Uterus (tissue), 3 donors: ENCODE measurements at regions not wholly inside any gene's neighbourhood (a gene's known extent, or its start where the extent isn't known, plus 50 kb on each side); places are given as distances from the start of the nearest gene placed in this dataset.

ENCODE experiments used
- DNase-seq, 2 donors: peaks; one replicate each; pipeline ENCODE4 v3.0.0-alpha.2; 2019 to 2020
- H3K27ac ChIP-seq, 2 donors: fragments of 200-600 bp; sonication (generic); 1 replicate in 1 of 2; 2 replicates in 1 of 2; pipeline ENCODE4 v1.5.1; 2016 to 2018
- H3K27me3 ChIP-seq, 2 donors: fragments of 200-600 bp; sonication (generic); one replicate each; pipeline ENCODE4 v1.5.1; 2018 to 2019; ENCODE audit warnings: control low read depth in 1 of 2
- H3K36me3 ChIP-seq, 2 donors: fragments of 200-600 bp; sonication (generic); one replicate each; pipeline ENCODE4 v1.5.1; 2019; ENCODE audit warnings: control low read depth in 1 of 2
- H3K4me1 ChIP-seq, 2 donors: fragments of 200-600 bp; sonication (generic); one replicate each; pipeline ENCODE4 v1.5.1; 2018 to 2019; ENCODE audit warnings: control low read depth in 1 of 2
- H3K4me3 ChIP-seq, 2 donors: fragments of 200-600 bp; sonication (generic); 1 replicate in 1 of 2; 2 replicates in 1 of 2; pipeline ENCODE4 v1.5.1; 2018 to 2019; ENCODE audit warnings: mild to moderate bottlenecking in 1 of 2
- H3K9me3 ChIP-seq, 2 donors: fragments of 200-600 bp; sonication (generic); one replicate each; pipeline ENCODE4 v1.5.1; 2019; ENCODE audit warnings: control low read depth in 1 of 2
- POLR2A ChIP-seq, 2 donors: fragments of 450-650 bp; IDR thresholded peaks; one replicate each; pipeline ENCODE4 v1.6.1; 2016; ENCODE audit warnings: antibody characterized with exemption in 2 of 2, mild to moderate bottlenecking in 1 of 2, moderate library complexity in 1 of 2
- intact Hi-C: fragments of 100-400 bp; cut with DNase I; formaldehyde crosslinking; loops from one replicate; pipeline ENCODE4 v1.15.1; 2023; ENCODE audit warnings: low total_unique reads
- TF ChIP-seq, protein P1 (sequence below), 4 experiments: fragments of 200-600 bp in 2 of 4; fragments of 450-650 bp in 2 of 4; sonication (generic) in 2 of 4; IDR thresholded peaks; one replicate each; pipeline ENCODE4 v1.5.1; 2016 to 2019; ENCODE audit warnings: antibody characterized with exemption in 4 of 4, mild to moderate bottlenecking in 2 of 4, moderate library complexity in 1 of 4
- donor health status: DM: yes; HTN: yes; CAD: no.

DNA sequence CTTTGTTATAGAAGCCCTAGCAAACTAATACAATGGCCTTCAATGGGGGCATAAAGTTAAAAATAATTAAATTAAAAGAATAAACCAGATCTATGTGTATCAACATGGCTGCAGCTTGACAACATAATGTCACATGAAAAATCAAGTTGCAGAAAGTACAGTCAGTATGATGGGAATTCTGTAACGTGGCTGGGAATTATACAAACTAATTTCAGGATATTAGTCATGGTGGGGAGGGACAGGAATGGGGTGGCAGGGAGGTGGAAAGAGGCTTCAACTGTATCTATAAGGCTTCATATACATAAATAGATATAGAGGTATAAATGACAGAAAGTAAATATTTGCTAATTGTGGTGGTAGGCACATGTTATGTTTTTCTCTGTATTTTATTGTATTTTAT, 107.1 kb downstream of the UNC5CL start:
- intact Hi-C loops: no loop called here
- no peak overlapping the region for H3K27ac ChIP-seq
- no peaks in the 10 kb centered on the region for H3K36me3 ChIP-seq
- H3K4me3 ChIP-seq: no peak overlapping the region
- no peak for DNase-seq
- no peaks in the 10 kb centered on the region for H3K4me1 ChIP-seq
- no peaks in the 10 kb centered on the region for H3K27me3 ChIP-seq
- no peaks in the 10 kb centered on the region for H3K9me3 ChIP-seq
- TF ChIP-seq POLR2A (IDR thresholded peaks at IDR 0.05): no peak
- TF ChIP-seq, protein P1, sequence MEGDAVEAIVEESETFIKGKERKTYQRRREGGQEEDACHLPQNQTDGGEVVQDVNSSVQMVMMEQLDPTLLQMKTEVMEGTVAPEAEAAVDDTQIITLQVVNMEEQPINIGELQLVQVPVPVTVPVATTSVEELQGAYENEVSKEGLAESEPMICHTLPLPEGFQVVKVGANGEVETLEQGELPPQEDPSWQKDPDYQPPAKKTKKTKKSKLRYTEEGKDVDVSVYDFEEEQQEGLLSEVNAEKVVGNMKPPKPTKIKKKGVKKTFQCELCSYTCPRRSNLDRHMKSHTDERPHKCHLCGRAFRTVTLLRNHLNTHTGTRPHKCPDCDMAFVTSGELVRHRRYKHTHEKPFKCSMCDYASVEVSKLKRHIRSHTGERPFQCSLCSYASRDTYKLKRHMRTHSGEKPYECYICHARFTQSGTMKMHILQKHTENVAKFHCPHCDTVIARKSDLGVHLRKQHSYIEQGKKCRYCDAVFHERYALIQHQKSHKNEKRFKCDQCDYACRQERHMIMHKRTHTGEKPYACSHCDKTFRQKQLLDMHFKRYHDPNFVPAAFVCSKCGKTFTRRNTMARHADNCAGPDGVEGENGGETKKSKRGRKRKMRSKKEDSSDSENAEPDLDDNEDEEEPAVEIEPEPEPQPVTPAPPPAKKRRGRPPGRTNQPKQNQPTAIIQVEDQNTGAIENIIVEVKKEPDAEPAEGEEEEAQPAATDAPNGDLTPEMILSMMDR (IDR thresholded peaks at IDR 0.05): no peak

DNA sequence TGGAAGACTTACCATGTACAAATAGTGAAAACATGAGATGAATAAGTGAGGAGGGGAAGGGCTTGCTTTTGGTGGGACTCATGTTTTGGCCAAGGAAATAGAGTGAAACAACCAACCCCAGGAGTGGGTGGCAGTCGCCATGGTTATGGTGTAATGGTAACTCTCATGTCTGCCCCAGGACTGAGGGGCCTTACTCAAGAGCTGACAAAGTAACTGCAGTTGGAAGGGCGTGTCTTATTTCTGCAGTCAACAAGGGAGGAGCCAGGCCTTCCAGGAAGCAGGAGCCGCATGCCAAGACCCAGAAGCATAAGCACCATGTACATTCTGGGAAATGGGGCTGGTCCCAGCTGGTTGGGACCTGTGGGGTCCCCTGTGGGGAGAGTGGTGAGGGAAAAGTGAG, 108.5 kb downstream of the UNC5CL start:
- no peak overlapping the region for H3K4me3 ChIP-seq
- no peaks in the 10 kb centered on the region for H3K36me3 ChIP-seq
- TF ChIP-seq POLR2A (IDR thresholded peaks at IDR 0.05): no peak
- TF ChIP-seq, protein P1 (IDR thresholded peaks at IDR 0.05): no peak
- H3K27ac ChIP-seq: no peak overlapping the region
- no peaks in the 10 kb centered on the region for H3K27me3 ChIP-seq
- H3K4me1 ChIP-seq: no peaks in the 10 kb centered on the region
- intact Hi-C loops: no loop called here
- DNase-seq: no peak
- H3K9me3 ChIP-seq: no peaks in the 10 kb centered on the region

- Histone ChIP-seq H3K4me3 (no peak overlapping the region), H3K27ac (no peak overlapping the region), H3K4me1 (no peaks in the 10 kb centered on the region), H3K36me3 (no peaks in the 10 kb centered on the region), H3K27me3 (no peaks in the 10 kb centered on the region), H3K9me3 (no peaks in the 10 kb centered on the region)
- no peak for TF ChIP-seq POLR2A (IDR thresholded peaks at IDR 0.05)
- TF ChIP-seq, protein P1 (IDR thresholded peaks at IDR 0.05): no peak
- DNase-seq: no peak
- intact Hi-C loops: no loop called here
Observed at GRCh38 chr6:40930045-40930444, 109.0 kb downstream of the UNC5CL start.

GRCh38 chr6:40929176-40929575, 109.8 kb downstream of the UNC5CL start:
- H3K27ac ChIP-seq: no peak overlapping the region
- H3K9me3 ChIP-seq: no peaks in the 10 kb centered on the region
- no peaks in the 10 kb centered on the region for H3K27me3 ChIP-seq
- intact Hi-C loops: no loop called here
- TF ChIP-seq POLR2A (IDR thresholded peaks at IDR 0.05): no peak
- TF ChIP-seq, protein P1 (IDR thresholded peaks at IDR 0.05): no peak
- H3K4me3 ChIP-seq: no peak overlapping the region
- no peaks in the 10 kb centered on the region for H3K36me3 ChIP-seq
- no peaks in the 10 kb centered on the region for H3K4me1 ChIP-seq
- DNase-seq: no peak

GRCh38 chr6:40928763-40929162, 110.3 kb downstream of the UNC5CL start:
- Histone ChIP-seq H3K4me3 (no peak overlapping the region), H3K36me3 (no peaks in the 10 kb centered on the region), H3K9me3 (no peaks in the 10 kb centered on the region), H3K27me3 (no peaks in the 10 kb centered on the region), H3K27ac (no peak overlapping the region), H3K4me1 (no peaks in the 10 kb centered on the region)
- intact Hi-C loops: no loop called here
- no peak for DNase-seq
- TF ChIP-seq, protein P1 (IDR thresholded peaks at IDR 0.05): no peak
- TF ChIP-seq POLR2A (IDR thresholded peaks at IDR 0.05): no peak
